HFF-Myc (cell line): ENCODE measurements at regions not wholly inside any gene's neighbourhood (a gene's known extent, or its start where the extent isn't known, plus 50 kb on each side); places are given as distances from the start of the nearest gene placed in this dataset.
"Not testable (repeated sequence)": the region's sequence is repeated elsewhere in the genome, so short reads cannot be mapped to it uniquely, and the experiment has no call there.

Experiments used
- DNase-seq: peaks from one replicate; pipeline ENCODE4 v3.0.0-alpha.2; 2011; ENCODE audit warnings: low read depth; ENCODE audit errors: extremely low read depth
- H3K4me3 ChIP-seq: replicated peaks from 2 replicates; pipeline ENCODE4 v1.5.1; 2011; ENCODE audit warnings: low read depth, mild to moderate bottlenecking, control low read depth, low read length
- CTCF ChIP-seq: IDR thresholded peaks from 2 replicates; pipeline ENCODE4 v1.5.1; 2012; ENCODE audit warnings: mild to moderate bottlenecking, low read depth, low read length, control low read depth; ENCODE audit errors: missing control alignments

GRCh38 chrX:46140272-46140671 lies 404.9 kb downstream of the ZNF674 start:
- no peak for TF ChIP-seq CTCF
- no peak for DNase-seq
- H3K4me3 ChIP-seq = no peak overlapping the region

DNA sequence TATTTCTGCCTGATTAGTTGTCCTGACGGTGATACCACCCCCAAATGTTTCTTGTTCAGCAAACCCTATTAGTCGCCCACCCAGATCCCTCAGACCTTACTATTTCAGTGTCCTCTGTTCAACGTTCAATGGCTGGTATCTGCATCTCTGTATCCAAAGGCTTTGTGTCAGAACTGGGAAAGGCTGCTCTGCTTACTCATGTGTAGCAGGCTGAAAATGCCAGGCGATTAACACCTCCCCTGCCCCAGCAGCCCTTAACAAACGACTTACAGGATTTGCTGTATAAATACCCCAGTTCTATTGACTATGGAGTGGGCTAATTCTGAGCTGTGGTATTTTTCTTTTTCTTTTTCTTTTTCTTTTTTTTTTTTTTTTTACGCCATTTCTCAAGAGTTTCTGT lies 415.0 kb downstream of the ZNF674 start:
- no peak for TF ChIP-seq CTCF
- H3K4me3 ChIP-seq = no peak overlapping the region
- DNase-seq = no peak

DNA sequence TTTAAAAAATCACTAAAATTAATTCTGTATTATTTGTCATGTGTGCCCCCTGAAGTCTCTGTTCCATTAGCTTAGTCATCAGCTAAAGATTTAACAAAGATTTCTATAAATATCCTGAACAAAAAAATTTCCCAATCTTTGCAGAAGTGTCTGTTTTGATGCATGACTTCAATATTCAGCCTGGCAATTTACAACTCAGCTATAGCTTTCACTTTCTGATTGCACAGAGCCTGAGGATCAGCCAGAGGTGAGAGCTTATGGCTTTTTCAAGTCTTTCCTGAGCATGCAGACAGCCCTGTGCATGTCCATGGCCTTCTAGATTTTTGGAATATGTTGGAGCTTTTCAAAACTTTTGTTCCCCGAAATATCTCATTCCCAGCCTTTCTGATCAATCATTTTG lies 420.1 kb downstream of the ZNF674 start:
- no peak for TF ChIP-seq CTCF
- DNase-seq = no peak
- no peak overlapping the region for H3K4me3 ChIP-seq

GRCh38 chrX:46117234-46117633 lies 428.0 kb downstream of the ZNF674 start:
- DNase-seq = no peak
- no peak overlapping the region for H3K4me3 ChIP-seq
- no peak for TF ChIP-seq CTCF

- H3K4me3 ChIP-seq, DNase-seq: not testable (repeated sequence)
Measured at GRCh38 chrX:46087310-46087709, 457.9 kb downstream of the ZNF674 start.

GRCh38 chrX:46080121-46080520 lies 465.1 kb downstream of the ZNF674 start:
- DNase-seq = not testable (repeated sequence)

GRCh38 chrX:46072791-46073190 lies 472.4 kb downstream of the ZNF674 start:
- no peak for TF ChIP-seq CTCF
- DNase-seq = no peak
- H3K4me3 ChIP-seq = no peak overlapping the region

More at GRCh38 chrX:46080121-46080520, 465.1 kb downstream of the ZNF674 start:
- H3K4me3 ChIP-seq = not testable (repeated sequence)

DNA sequence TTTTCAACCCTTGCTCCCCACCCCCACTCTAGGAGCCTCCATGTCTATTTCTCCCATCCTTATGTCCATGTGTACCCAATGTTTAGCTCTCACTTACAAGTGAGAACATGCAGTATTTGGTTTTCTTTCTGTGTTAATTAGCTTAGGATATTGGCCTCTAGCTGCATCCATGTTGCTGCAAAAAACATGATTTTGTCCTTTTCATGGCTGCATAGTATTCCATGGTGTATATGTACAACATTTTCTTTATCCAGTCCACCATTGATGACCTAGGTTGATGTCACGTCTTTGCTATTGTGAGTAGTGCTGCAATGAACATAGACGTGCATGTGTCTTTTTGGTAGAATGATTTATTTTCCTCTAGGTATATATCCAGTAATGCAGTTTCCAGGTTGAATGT lies 472.8 kb downstream of the ZNF674 start:
- TF ChIP-seq CTCF = no peak
- no peak overlapping the region for H3K4me3 ChIP-seq
- no peak for DNase-seq
